ENCODE measurements at regions not wholly inside any gene's neighbourhood (a gene's known extent, or its start where the extent isn't known, plus 50 kb on each side); places are given as distances from the start of the nearest gene placed in this dataset.

- Histone ChIP-seq H3F3A (replicated peaks; ENCODE audit: insufficient read depth) (no peaks in the 10 kb centered on the region), H3K27me3 (ENCODE audit: insufficient read depth) (no peaks in the 10 kb centered on the region), H3K4me2 (no peak overlapping the region), H3K9ac (no peak overlapping the region), H3K4me3 (ENCODE audit: low read depth in 2 of 2, low read length in 1 of 2) (no peak overlapping the region), H2AFZ (ENCODE audit: low read depth) (no peak overlapping the region), H3K79me2 (ENCODE audit: insufficient read depth) (no peaks in the 10 kb centered on the region), H3K9me3 (no peaks in the 10 kb centered on the region), H3K4me1 (ENCODE audit: control insufficient read depth in 1 of 2, insufficient read depth in 2 of 2, low read depth in 1 of 2, low read length in 1 of 2) (peaks cover 0 to 31% of the 10 kb centered on the region in 2 experiments; a peak in 2 of 4 replicates), H3K27ac (ENCODE audit: low read depth in 2 of 2, low read length in 1 of 2) (no peak overlapping the region; a peak in 1 of 4 replicates), H3K9me2 (no peaks in the 10 kb centered on the region), H3K36me3 (replicated peaks in 1 of 2; ENCODE audit: control insufficient read depth in 1 of 2, insufficient read depth in 2 of 2, low read length in 1 of 2) (no peaks in the 10 kb centered on the region), H4K20me1 (ENCODE audit: insufficient read depth) (no peaks in the 10 kb centered on the region)
- 24% methylated on average over 3 of the region's 3 CpGs for WGBS (ENCODE audit: low lambda C conversion rate)
- ChIA-PET POLR2A (no interaction called here), CTCF (interaction anchor here (1.0 kb wide), 1 partner anchor 141 kb away, joined by 3 read pairs; no protein-coding TSS in a partner anchor)
- DNase-seq, result no peak
- TF ChIP-seq ELF1 (IDR thresholded peaks at IDR 0.05) (no peak), TAF1 (IDR thresholded peaks at IDR 0.05; ENCODE audit: borderline replicate concordance, low read depth, low read length) (no peak), SIN3A (IDR thresholded peaks at IDR 0.05; ENCODE audit: borderline replicate concordance, low read depth, low read length) (no peak), GABPA (IDR thresholded peaks at IDR 0.05; ENCODE audit: low read depth) (no peak), FOXJ3 (CRISPR knock-in tag; IDR thresholded peaks at IDR 0.05) (no peak), MAX (IDR thresholded peaks at IDR 0.05; ENCODE audit: low read depth) (no peak), RAD21 (IDR thresholded peaks at IDR 0.05; ENCODE audit: low read length) (no peak), ZBTB33 (IDR thresholded peaks at IDR 0.05; ENCODE audit: borderline replicate concordance, low read depth) (no peak), TEAD4 (IDR thresholded peaks at IDR 0.05; ENCODE audit: borderline replicate concordance, insufficient read depth) (no peak), USF2 (IDR thresholded peaks at IDR 0.05; ENCODE audit: borderline replicate concordance, low read depth, low read length) (no peak), FOXM1 (IDR thresholded peaks at IDR 0.05; ENCODE audit: low read depth) (no peak)
Observed at GRCh38 chr1:37265156-37265555, 209.2 kb upstream of the ZC3H12A start.

- Histone ChIP-seq H3K79me2 (ENCODE audit: insufficient read depth) (no peaks in the 10 kb centered on the region), H3K9me2 (no peaks in the 10 kb centered on the region), H3F3A (replicated peaks; ENCODE audit: insufficient read depth) (no peaks in the 10 kb centered on the region), H4K20me1 (ENCODE audit: insufficient read depth) (no peaks in the 10 kb centered on the region), H2AFZ (ENCODE audit: low read depth) (no peak overlapping the region), H3K36me3 (replicated peaks in 1 of 2; ENCODE audit: control insufficient read depth in 1 of 2, insufficient read depth in 2 of 2, low read length in 1 of 2) (no peaks in the 10 kb centered on the region), H3K9me3 (no peaks in the 10 kb centered on the region), H3K4me1 (ENCODE audit: control insufficient read depth in 1 of 2, insufficient read depth in 2 of 2, low read depth in 1 of 2, low read length in 1 of 2) (peaks cover 0 to 31% of the 10 kb centered on the region in 2 experiments; a peak in 2 of 4 replicates), H3K27ac (ENCODE audit: low read depth in 2 of 2, low read length in 1 of 2) (peak overlapping the region in 1 of 2 experiments; percentile 60; a peak in 1 of 4 replicates), H3K27me3 (ENCODE audit: insufficient read depth) (no peaks in the 10 kb centered on the region), H3K4me2 (no peak overlapping the region), H3K9ac (no peak overlapping the region), H3K4me3 (ENCODE audit: low read depth in 2 of 2, low read length in 1 of 2) (no peak overlapping the region)
- 8% methylated on average over 8 of the region's 10 CpGs for WGBS (ENCODE audit: low lambda C conversion rate)
- peak; percentile 53 for DNase-seq
- peak; percentile 81 for TF ChIP-seq GATA2 (CRISPR knock-in tag; IDR thresholded peaks at IDR 0.05)
- no peak for TF ChIP-seq EP300 (IDR thresholded peaks at IDR 0.05; ENCODE audit: borderline replicate concordance in 1 of 2, low read depth in 1 of 2, low read length in 1 of 2)
- 0 out of 2 replicates have a peak, but pooled peaks have one; percentile 23 for TF ChIP-seq MXI1 (IDR thresholded peaks at IDR 0.05; ENCODE audit: low read depth, low read length)
- CTCF ChIA-PET, result interaction anchor here (1.0 to 2.6 kb wide), 3 partner anchors 8 to 142 kb away, joined by 3 to 9 read pairs (median 7); no protein-coding TSS in a partner anchor
- POLR2A ChIA-PET, result interaction anchor here (2.4 kb wide), 1 partner anchor 9 kb away, joined by 12 read pairs; no protein-coding TSS in a partner anchor
Observed at GRCh38 chr1:37265786-37266667, 208.4 kb upstream of the ZC3H12A start.

All from SK-N-SH (cell line).